ENCODE measurements at regions not wholly inside any gene's neighbourhood (a gene's known extent, or its start where the extent isn't known, plus 50 kb on each side); places are given as distances from the start of the nearest gene placed in this dataset.

DNA sequence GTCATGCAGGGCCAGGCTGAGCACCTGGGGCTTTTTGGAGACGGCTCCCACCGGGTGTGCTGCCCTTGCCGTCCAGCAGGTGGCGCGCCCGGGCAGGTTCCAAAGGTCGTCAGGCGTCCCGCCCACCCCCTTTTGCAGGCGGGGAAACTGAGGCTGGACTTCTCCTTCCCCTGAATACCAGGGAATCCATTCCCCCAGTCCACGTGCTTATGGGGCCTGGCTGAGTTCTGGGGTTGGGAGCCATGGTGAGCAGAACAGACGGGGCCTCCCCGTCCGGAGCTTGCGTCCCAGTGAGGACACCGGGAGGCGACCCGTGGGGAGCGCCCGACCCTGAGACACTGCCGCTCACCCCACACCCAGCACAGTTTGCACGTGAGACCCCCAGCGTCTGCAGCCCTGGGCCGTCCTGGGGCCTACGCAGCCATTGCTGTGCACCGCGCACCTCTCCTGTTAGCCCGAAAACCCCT is 51.8 kb upstream of the JPH3 start:
- ATAC-seq: peak; percentile 60
- no peak for TF ChIP-seq GLIS3 (CRISPR knock-in tag; IDR thresholded peaks at IDR 0.05)
- no peak for TF ChIP-seq ZC3H10 (CRISPR knock-in tag; IDR thresholded peaks at IDR 0.05)
- TF ChIP-seq TCF4 (CRISPR knock-in tag; IDR thresholded peaks at IDR 0.05; ENCODE audit: borderline replicate concordance): no peak
- no peak for TF ChIP-seq ISL1 (CRISPR knock-in tag; IDR thresholded peaks at IDR 0.05)
- TF ChIP-seq, protein P1, sequence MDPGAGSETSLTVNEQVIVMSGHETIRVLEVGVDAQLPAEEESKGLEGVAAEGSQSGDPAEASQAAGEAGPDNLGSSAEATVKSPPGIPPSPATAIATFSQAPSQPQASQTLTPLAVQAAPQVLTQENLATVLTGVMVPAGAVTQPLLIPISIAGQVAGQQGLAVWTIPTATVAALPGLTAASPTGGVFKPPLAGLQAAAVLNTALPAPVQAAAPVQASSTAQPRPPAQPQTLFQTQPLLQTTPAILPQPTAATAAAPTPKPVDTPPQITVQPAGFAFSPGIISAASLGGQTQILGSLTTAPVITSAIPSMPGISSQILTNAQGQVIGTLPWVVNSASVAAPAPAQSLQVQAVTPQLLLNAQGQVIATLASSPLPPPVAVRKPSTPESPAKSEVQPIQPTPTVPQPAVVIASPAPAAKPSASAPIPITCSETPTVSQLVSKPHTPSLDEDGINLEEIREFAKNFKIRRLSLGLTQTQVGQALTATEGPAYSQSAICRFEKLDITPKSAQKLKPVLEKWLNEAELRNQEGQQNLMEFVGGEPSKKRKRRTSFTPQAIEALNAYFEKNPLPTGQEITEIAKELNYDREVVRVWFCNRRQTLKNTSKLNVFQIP (CRISPR knock-in tag; IDR thresholded peaks at IDR 0.05; ENCODE audit: borderline replicate concordance, low read depth): no peak
- no peak for TF ChIP-seq SNAI2 (CRISPR knock-in tag; IDR thresholded peaks at IDR 0.05)
- TF ChIP-seq ZNF70 (CRISPR knock-in tag; IDR thresholded peaks at IDR 0.05): no peak
- no peak for TF ChIP-seq ZNF565 (CRISPR knock-in tag; conservative IDR thresholded peaks at IDR 0.05; ENCODE audit: low read depth)
- TF ChIP-seq PPARA (CRISPR knock-in tag; IDR thresholded peaks at IDR 0.05; ENCODE audit: borderline replicate concordance): no peak
- TF ChIP-seq, protein P2, sequence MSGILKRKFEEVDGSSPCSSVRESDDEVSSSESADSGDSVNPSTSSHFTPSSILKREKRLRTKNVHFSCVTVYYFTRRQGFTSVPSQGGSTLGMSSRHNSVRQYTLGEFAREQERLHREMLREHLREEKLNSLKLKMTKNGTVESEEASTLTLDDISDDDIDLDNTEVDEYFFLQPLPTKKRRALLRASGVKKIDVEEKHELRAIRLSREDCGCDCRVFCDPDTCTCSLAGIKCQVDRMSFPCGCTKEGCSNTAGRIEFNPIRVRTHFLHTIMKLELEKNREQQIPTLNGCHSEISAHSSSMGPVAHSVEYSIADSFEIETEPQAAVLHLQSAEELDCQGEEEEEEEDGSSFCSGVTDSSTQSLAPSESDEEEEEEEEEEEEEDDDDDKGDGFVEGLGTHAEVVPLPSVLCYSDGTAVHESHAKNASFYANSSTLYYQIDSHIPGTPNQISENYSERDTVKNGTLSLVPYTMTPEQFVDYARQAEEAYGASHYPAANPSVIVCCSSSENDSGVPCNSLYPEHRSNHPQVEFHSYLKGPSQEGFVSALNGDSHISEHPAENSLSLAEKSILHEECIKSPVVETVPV (CRISPR knock-in tag; IDR thresholded peaks at IDR 0.05): no peak
- TF ChIP-seq, protein P3, sequence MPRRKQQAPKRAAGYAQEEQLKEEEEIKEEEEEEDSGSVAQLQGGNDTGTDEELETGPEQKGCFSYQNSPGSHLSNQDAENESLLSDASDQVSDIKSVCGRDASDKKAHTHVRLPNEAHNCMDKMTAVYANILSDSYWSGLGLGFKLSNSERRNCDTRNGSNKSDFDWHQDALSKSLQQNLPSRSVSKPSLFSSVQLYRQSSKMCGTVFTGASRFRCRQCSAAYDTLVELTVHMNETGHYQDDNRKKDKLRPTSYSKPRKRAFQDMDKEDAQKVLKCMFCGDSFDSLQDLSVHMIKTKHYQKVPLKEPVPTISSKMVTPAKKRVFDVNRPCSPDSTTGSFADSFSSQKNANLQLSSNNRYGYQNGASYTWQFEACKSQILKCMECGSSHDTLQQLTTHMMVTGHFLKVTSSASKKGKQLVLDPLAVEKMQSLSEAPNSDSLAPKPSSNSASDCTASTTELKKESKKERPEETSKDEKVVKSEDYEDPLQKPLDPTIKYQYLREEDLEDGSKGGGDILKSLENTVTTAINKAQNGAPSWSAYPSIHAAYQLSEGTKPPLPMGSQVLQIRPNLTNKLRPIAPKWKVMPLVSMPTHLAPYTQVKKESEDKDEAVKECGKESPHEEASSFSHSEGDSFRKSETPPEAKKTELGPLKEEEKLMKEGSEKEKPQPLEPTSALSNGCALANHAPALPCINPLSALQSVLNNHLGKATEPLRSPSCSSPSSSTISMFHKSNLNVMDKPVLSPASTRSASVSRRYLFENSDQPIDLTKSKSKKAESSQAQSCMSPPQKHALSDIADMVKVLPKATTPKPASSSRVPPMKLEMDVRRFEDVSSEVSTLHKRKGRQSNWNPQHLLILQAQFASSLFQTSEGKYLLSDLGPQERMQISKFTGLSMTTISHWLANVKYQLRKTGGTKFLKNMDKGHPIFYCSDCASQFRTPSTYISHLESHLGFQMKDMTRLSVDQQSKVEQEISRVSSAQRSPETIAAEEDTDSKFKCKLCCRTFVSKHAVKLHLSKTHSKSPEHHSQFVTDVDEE (CRISPR knock-in tag; IDR thresholded peaks at IDR 0.05): no peak
- no peak for TF ChIP-seq ESRRG (CRISPR knock-in tag; IDR thresholded peaks at IDR 0.05)
- TF ChIP-seq ZFP30 (CRISPR knock-in tag; IDR thresholded peaks at IDR 0.05): no peak
- no peak for TF ChIP-seq TOX (CRISPR knock-in tag; IDR thresholded peaks at IDR 0.05; ENCODE audit: borderline replicate concordance)
- TF ChIP-seq, protein P4, sequence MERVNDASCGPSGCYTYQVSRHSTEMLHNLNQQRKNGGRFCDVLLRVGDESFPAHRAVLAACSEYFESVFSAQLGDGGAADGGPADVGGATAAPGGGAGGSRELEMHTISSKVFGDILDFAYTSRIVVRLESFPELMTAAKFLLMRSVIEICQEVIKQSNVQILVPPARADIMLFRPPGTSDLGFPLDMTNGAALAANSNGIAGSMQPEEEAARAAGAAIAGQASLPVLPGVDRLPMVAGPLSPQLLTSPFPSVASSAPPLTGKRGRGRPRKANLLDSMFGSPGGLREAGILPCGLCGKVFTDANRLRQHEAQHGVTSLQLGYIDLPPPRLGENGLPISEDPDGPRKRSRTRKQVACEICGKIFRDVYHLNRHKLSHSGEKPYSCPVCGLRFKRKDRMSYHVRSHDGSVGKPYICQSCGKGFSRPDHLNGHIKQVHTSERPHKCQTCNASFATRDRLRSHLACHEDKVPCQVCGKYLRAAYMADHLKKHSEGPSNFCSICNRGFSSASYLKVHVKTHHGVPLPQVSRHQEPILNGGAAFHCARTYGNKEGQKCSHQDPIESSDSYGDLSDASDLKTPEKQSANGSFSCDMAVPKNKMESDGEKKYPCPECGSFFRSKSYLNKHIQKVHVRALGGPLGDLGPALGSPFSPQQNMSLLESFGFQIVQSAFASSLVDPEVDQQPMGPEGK (CRISPR knock-in tag; IDR thresholded peaks at IDR 0.05; ENCODE audit: borderline replicate concordance): no peak
- no peak for TF ChIP-seq ARNTL (CRISPR knock-in tag; IDR thresholded peaks at IDR 0.05; ENCODE audit: borderline replicate concordance, low read depth)
- TF ChIP-seq ZNF8 (CRISPR knock-in tag; IDR thresholded peaks at IDR 0.05): no peak
- no peak for TF ChIP-seq ZFP3 (CRISPR knock-in tag; IDR thresholded peaks at IDR 0.05)
- TF ChIP-seq RARB (CRISPR knock-in tag; IDR thresholded peaks at IDR 0.05): no peak

DNA sequence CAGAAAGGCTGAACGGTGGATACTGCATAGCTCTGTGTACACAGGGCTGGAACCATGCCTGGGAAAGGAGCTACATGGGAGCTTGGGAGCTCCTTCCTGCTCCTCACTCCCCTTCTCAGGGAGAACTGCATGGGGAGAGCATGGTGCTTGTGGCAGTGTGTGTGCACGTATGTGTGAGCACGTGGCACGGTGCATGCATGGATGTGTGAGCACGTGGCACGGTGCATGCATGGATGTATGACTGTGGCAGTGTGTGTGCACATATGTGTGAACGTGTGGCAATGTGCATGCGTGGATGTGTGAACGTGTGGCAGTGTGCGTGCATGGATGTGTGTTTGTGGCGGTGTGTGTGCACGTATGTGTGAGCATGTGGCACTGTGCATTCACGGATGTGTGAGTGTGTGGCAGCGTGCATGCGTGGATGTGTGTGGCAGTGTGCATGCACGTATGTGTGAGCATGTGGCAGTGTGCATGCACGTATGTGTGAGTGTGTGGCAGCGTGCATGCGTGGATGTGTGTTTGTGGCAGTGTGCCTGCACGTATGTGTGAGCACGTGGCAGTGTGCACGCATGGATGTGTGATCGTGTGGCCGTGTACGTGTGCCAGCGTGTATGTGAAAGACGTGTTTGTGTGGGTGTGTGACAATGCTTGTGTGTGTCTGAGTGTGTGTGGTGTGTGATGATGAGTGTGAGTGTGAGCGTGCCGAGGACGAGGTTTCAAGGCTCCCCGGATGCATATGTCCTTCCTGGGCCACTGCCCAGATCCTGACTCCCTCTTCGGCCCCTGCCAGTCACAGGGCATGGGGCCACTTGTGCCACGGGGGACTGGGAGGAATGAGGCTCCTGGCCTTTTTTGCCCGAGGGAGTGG is 52.4 kb upstream of the JPH3 start:
- no peak for TF ChIP-seq GLIS3 (CRISPR knock-in tag; IDR thresholded peaks at IDR 0.05)
- TF ChIP-seq, protein P3 (CRISPR knock-in tag; IDR thresholded peaks at IDR 0.05): no peak
- TF ChIP-seq, protein P2 (CRISPR knock-in tag; IDR thresholded peaks at IDR 0.05): no peak
- TF ChIP-seq, protein P4 (CRISPR knock-in tag; IDR thresholded peaks at IDR 0.05; ENCODE audit: borderline replicate concordance): no peak
- no peak for ATAC-seq
